Loucy (cell line): ENCODE measurements at regions not wholly inside any gene's neighbourhood (a gene's known extent, or its start where the extent isn't known, plus 50 kb on each side); places are given as distances from the start of the nearest gene placed in this dataset.
"Not testable (repeated sequence)": the region's sequence is repeated elsewhere in the genome, so short reads cannot be mapped to it uniquely, and the experiment has no call there.

Experiments used
- H2AFZ ChIP-seq: fragments of 200-600 bp; sonication (generic); 2 replicates; pipeline ENCODE4 v1.6.0; 2016; ENCODE audit warnings: antibody characterized with exemption, mild to moderate bottlenecking, low read length, moderate library complexity
- H3F3A ChIP-seq: fragments of 200-600 bp; 2 replicates; pipeline ENCODE4 v1.6.0; 2016; ENCODE audit warnings: antibody characterized with exemption, low read depth, mild to moderate bottlenecking
- H3K27me3 ChIP-seq: fragments of 200-600 bp; sonication (generic); 2 replicates; pipeline ENCODE4 v1.6.1; 2014; ENCODE audit warnings: low read length, mild to moderate bottlenecking; ENCODE audit not compliant: insufficient read depth, poor library complexity, severe bottlenecking
- H3K36me3 ChIP-seq: fragments of 200-600 bp; sonication (generic); 2 replicates; pipeline ENCODE4 v1.6.1; 2016; ENCODE audit warnings: low read length; ENCODE audit not compliant: insufficient read depth
- H3K4me1 ChIP-seq: fragments of 200-600 bp; sonication (generic); 2 replicates; pipeline ENCODE4 v1.5.1; 2014; ENCODE audit warnings: low read length, mild to moderate bottlenecking; ENCODE audit not compliant: insufficient read depth, poor library complexity, severe bottlenecking
- H3K4me2 ChIP-seq: fragments of 200-600 bp; sonication (generic); 2 replicates; pipeline ENCODE4 v1.6.0; 2014; ENCODE audit warnings: antibody characterized with exemption, low read length, low read depth, mild to moderate bottlenecking; ENCODE audit not compliant: poor library complexity, severe bottlenecking
- H3K4me3 ChIP-seq: fragments of 200-600 bp; sonication (generic); 2 replicates; pipeline ENCODE4 v1.5.1; 2014; ENCODE audit warnings: low read length, mild to moderate bottlenecking, mixed read lengths; ENCODE audit not compliant: poor library complexity, severe bottlenecking
- H3K79me2 ChIP-seq: fragments of 200-600 bp; sonication (generic); 2 replicates; pipeline ENCODE4 v1.6.1; 2014; ENCODE audit warnings: low read length; ENCODE audit not compliant: insufficient read depth
- H3K9ac ChIP-seq: fragments of 200-600 bp; sonication (generic); 2 replicates; pipeline ENCODE4 v1.6.0; 2014; ENCODE audit warnings: mild to moderate bottlenecking, low read depth, low read length, moderate library complexity; ENCODE audit not compliant: poor library complexity, severe bottlenecking
- H3K9me2 ChIP-seq: fragments of 200-600 bp; sonication (generic); replicated peaks from 2 replicates; pipeline ENCODE4 v1.6.1; 2016; ENCODE audit warnings: low read depth, low read length, mixed read lengths
- H3K9me3 ChIP-seq: fragments of 200-600 bp; sonication (generic); 2 replicates; pipeline ENCODE4 v1.6.1; 2014; ENCODE audit warnings: mild to moderate bottlenecking, antibody characterized with exemption, low read length, low read depth; ENCODE audit not compliant: insufficient read depth
- H4K20me1 ChIP-seq: fragments of 200-600 bp; sonication (generic); 2 replicates; pipeline ENCODE4 v1.6.0; 2014; ENCODE audit warnings: antibody characterized with exemption, low read length, mild to moderate bottlenecking; ENCODE audit not compliant: insufficient read depth, poor library complexity, severe bottlenecking
- EZH2phosphoT487 ChIP-seq: fragments of 200-600 bp; IDR thresholded peaks from 2 replicates; pipeline ENCODE4 v1.6.1; 2018; ENCODE audit warnings: antibody characterized with exemption, mild to moderate bottlenecking, moderate library complexity, borderline replicate concordance
- TF ChIP-seq, protein P1 (sequence below): fragments of 200-600 bp; sonication (generic); conservative IDR thresholded peaks from 2 replicates; pipeline ENCODE4 v1.5.1; 2014; ENCODE audit warnings: mild to moderate bottlenecking, antibody characterized with exemption, low read length

DNA sequence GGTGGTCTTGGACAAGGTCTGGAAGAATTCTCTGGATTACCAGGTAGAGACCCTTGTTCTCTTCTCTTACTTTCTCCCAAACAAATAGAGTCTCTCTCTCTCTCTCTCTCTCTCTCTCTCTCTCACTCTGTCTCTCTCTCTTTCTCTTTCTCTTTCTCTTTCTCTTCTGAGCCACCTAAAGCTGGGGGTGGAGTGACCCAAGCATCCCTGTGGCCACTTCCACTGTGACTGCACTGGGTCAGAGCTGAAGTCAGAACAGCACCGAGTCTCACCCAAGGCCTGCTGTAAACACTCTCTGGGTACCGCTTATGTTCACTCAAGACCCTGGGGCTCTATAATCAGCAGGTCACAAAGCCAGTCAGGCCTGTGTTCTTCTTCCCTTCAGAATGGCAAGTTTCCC, 513.7 kb downstream of the EBF1 start:
- Histone ChIP-seq H2AFZ (no peak overlapping the region), H3K4me3 (no peak overlapping the region), H3F3A (no peaks in the 10 kb centered on the region), H3K9ac (no peak overlapping the region), H3K79me2 (no peaks in the 10 kb centered on the region), H3K9me3 (0 out of 2 replicates have a peak, but pooled peaks cover 3% of the 10 kb centered on the region), H3K4me1 (peaks cover 24% of the 10 kb centered on the region), H3K9me2 (no peaks in the 10 kb centered on the region), H3K4me2 (no peak overlapping the region), H4K20me1 (no peaks in the 10 kb centered on the region), H3K27me3 (no peaks in the 10 kb centered on the region), H3K36me3 (no peaks in the 10 kb centered on the region)
- TF ChIP-seq, protein P1, sequence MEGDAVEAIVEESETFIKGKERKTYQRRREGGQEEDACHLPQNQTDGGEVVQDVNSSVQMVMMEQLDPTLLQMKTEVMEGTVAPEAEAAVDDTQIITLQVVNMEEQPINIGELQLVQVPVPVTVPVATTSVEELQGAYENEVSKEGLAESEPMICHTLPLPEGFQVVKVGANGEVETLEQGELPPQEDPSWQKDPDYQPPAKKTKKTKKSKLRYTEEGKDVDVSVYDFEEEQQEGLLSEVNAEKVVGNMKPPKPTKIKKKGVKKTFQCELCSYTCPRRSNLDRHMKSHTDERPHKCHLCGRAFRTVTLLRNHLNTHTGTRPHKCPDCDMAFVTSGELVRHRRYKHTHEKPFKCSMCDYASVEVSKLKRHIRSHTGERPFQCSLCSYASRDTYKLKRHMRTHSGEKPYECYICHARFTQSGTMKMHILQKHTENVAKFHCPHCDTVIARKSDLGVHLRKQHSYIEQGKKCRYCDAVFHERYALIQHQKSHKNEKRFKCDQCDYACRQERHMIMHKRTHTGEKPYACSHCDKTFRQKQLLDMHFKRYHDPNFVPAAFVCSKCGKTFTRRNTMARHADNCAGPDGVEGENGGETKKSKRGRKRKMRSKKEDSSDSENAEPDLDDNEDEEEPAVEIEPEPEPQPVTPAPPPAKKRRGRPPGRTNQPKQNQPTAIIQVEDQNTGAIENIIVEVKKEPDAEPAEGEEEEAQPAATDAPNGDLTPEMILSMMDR = no peak
- TF ChIP-seq EZH2phosphoT487 = no peak

DNA sequence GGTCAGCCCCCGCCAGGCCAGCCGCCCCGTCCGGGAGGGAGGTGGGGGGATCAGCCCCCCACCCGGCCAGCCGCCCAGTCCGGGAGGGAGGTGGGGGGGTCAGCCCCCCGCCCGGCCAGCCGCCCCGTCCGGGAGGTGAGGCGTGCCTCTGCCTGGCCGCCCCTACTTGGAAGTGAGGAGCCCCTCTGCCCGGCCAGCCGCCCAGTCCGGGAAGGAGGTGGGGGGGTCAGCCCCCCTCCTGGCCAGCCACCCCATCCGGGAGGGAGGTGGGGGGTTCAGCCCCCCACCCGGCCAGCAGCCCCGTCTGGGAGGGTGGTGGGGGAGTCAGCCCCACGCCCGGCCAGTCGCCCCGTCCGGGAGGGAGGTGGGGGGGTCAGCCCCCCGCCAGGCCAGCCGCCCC, 517.0 kb downstream of the EBF1 start:
- not testable (repeated sequence) for H3K9me2 ChIP-seq, H3K79me2 ChIP-seq, H3K36me3 ChIP-seq, H3K4me1 ChIP-seq, H3F3A ChIP-seq, H3K4me3 ChIP-seq, H3K27me3 ChIP-seq, H3K9ac ChIP-seq, H2AFZ ChIP-seq, H4K20me1 ChIP-seq, H3K4me2 ChIP-seq, H3K9me3 ChIP-seq

DNA sequence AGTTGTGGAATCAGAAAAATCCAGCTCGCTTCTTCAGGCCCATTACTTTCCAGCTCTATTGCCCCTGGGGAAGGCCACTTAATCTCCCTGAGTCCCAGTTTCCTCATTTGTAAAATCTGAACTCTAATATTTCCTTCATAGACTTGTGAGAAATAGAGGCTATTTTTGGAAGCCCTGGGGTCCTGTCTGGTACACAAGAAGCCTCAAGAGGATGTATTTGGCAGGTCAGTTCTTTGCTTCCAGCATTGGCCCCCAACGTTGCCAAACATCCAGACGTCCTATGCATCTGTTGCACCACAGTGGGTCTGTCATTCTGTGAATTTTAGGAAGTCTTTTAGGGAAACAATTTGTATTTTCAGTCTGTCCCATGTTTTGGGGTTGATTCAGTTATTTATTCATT, 525.9 kb downstream of the EBF1 start:
- no peaks in the 10 kb centered on the region for H3K9me3 ChIP-seq
- no peak overlapping the region for H2AFZ ChIP-seq
- no peaks in the 10 kb centered on the region for H3K9me2 ChIP-seq
- no peak overlapping the region for H3K4me2 ChIP-seq
- no peaks in the 10 kb centered on the region for H3K4me1 ChIP-seq
- H3K27me3 ChIP-seq = no peaks in the 10 kb centered on the region
- TF ChIP-seq, protein P1 = no peak
- no peak for TF ChIP-seq EZH2phosphoT487
- H3K9ac ChIP-seq = no peak overlapping the region
- no peaks in the 10 kb centered on the region for H3F3A ChIP-seq
- no peaks in the 10 kb centered on the region for H4K20me1 ChIP-seq
- H3K36me3 ChIP-seq = no peaks in the 10 kb centered on the region
- no peak overlapping the region for H3K4me3 ChIP-seq
- no peaks in the 10 kb centered on the region for H3K79me2 ChIP-seq

DNA sequence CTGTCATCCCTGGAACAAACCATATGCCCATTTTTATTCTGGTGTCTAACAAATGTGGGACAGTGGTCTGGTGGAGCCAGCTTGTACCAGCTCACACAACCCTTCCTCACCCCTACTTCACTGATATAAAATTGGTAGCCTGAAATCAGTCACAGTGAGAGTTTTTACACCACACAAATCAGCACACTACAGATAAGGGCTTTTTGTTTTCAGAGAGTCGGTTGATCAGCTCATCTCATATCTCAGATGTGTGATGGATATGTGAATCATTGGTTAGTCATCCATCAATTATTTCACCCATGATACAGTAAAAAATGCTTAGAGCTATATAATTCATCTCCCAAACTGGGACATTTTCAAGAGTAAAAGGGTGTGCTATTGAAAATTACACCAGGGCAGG, 529.2 kb downstream of the EBF1 start:
- H3K9me2 ChIP-seq = no peaks in the 10 kb centered on the region
- H3K27me3 ChIP-seq = no peaks in the 10 kb centered on the region
- no peaks in the 10 kb centered on the region for H3K36me3 ChIP-seq
- no peak overlapping the region for H3K9ac ChIP-seq
- no peaks in the 10 kb centered on the region for H4K20me1 ChIP-seq
- no peaks in the 10 kb centered on the region for H3K4me1 ChIP-seq
- H3K79me2 ChIP-seq = no peaks in the 10 kb centered on the region
- no peaks in the 10 kb centered on the region for H3F3A ChIP-seq
- no peak overlapping the region for H3K4me3 ChIP-seq
- H3K9me3 ChIP-seq = no peaks in the 10 kb centered on the region
- no peak overlapping the region for H2AFZ ChIP-seq
- TF ChIP-seq, protein P1 = no peak
- TF ChIP-seq EZH2phosphoT487 = no peak
- no peak overlapping the region for H3K4me2 ChIP-seq
